Esophagus squamous epithelium (tissue), 4 donors: ENCODE measurements at regions not wholly inside any gene's neighbourhood (a gene's known extent, or its start where the extent isn't known, plus 50 kb on each side); places are given as distances from the start of the nearest gene placed in this dataset.

ENCODE experiments used
- CTCF ChIP-seq, 6 experiments: fragments of 450-650 bp in 4 of 6; fragments of 200-600 bp in 2 of 6; sonication (generic) in 2 of 6; IDR thresholded peaks; one replicate each; pipeline ENCODE4 v1.5.1; 2016 to 2019; ENCODE audit warnings: antibody characterized with exemption in 6 of 6, mild to moderate bottlenecking in 4 of 6, moderate library complexity in 4 of 6
- POLR2A ChIP-seq, 4 donors: fragments of 450-650 bp; IDR thresholded peaks; one replicate each; pipeline ENCODE4 v1.6.1; 2017; ENCODE audit warnings: antibody characterized with exemption in 4 of 4, mild to moderate bottlenecking in 4 of 4, moderate library complexity in 3 of 4

- TF ChIP-seq POLR2A (IDR thresholded peaks at IDR 0.05) = no peak
- no peak for TF ChIP-seq CTCF (IDR thresholded peaks at IDR 0.05)
These were observed 475.3 kb upstream of the JARID2 start for GRCh38 chr6:14770572-14770971.
